ENCODE measurements at regions not wholly inside any gene's neighbourhood (a gene's known extent, or its start where the extent isn't known, plus 50 kb on each side); places are given as distances from the start of the nearest gene placed in this dataset.

GRCh38 chr12:131269551-131269950 lies 315.8 kb downstream of the ADGRD1 start:
- no peak for TF ChIP-seq CTCF (IDR thresholded peaks at IDR 0.05; ENCODE audit: low read depth, low read length)
- no peak for TF ChIP-seq MYC (IDR thresholded peaks at IDR 0.05; ENCODE audit: low read depth, low read length)

Measured in NB4 (cell line).